H9 (cell line): ENCODE measurements at regions not wholly inside any gene's neighbourhood (a gene's known extent, or its start where the extent isn't known, plus 50 kb on each side); places are given as distances from the start of the nearest gene placed in this dataset.

Source experiments
- DNase-seq: peaks from one replicate; pipeline ENCODE4 v3.0.0-alpha.2; 2017
- H2AFZ ChIP-seq: one replicate; pipeline ENCODE4 v1.6.1; 2013; ENCODE audit warnings: mild to moderate bottlenecking, low read length, control low read depth, moderate library complexity
- H2AK5ac ChIP-seq: 2 replicates; pipeline ENCODE4 v1.6.1; 2013; ENCODE audit warnings: low read length, control low read depth, mixed read lengths; ENCODE audit not compliant: insufficient read length
- H2BK120ac ChIP-seq: one replicate; pipeline ENCODE4 v1.6.1; 2013; ENCODE audit warnings: low read depth, mild to moderate bottlenecking, low read length, control low read depth, inconsistent platforms; ENCODE audit not compliant: poor library complexity, severe bottlenecking
- H2BK12ac ChIP-seq: 2 replicates; pipeline ENCODE4 v1.6.1; 2013; ENCODE audit warnings: low read length, control low read depth, mixed read lengths, low read depth; ENCODE audit not compliant: insufficient read length
- H2BK15ac ChIP-seq: 2 replicates; pipeline ENCODE4 v1.6.1; 2013; ENCODE audit warnings: low read depth, low read length, control low read depth
- H2BK20ac ChIP-seq: one replicate; pipeline ENCODE4 v1.6.1; 2013; ENCODE audit warnings: low read depth, mild to moderate bottlenecking, low read length, control low read depth, inconsistent platforms; ENCODE audit not compliant: poor library complexity, severe bottlenecking
- H2BK5ac ChIP-seq: 2 replicates; pipeline ENCODE4 v1.6.1; 2013; ENCODE audit warnings: low read length, control low read depth, mixed read lengths; ENCODE audit not compliant: insufficient read length
- H3K14ac ChIP-seq: 2 replicates; pipeline ENCODE4 v1.6.1; 2013; ENCODE audit warnings: low read length, control low read depth; ENCODE audit not compliant: insufficient read depth
- H3K18ac ChIP-seq: 2 replicates; pipeline ENCODE4 v1.6.1; 2013; ENCODE audit warnings: low read depth, mild to moderate bottlenecking, mixed read lengths, low read length, control low read depth; ENCODE audit not compliant: insufficient read length
- H3K23ac ChIP-seq: 2 replicates; pipeline ENCODE4 v1.6.1; 2013; ENCODE audit warnings: low read length, control low read depth, mixed read lengths, low read depth; ENCODE audit not compliant: insufficient read length
- H3K23me2 ChIP-seq: 2 replicates; pipeline ENCODE4 v1.6.1; 2013; ENCODE audit warnings: low read depth, mild to moderate bottlenecking, mixed read lengths, low read length, control low read depth; ENCODE audit not compliant: insufficient read length, poor library complexity, severe bottlenecking
- H3K27ac ChIP-seq: 2 replicates; pipeline ENCODE4 v1.5.1; 2013; ENCODE audit warnings: low read length, control low read depth, mixed read lengths, low read depth; ENCODE audit not compliant: insufficient read length
- H3K27me3 ChIP-seq: 2 replicates; pipeline ENCODE4 v1.6.1; 2013; ENCODE audit warnings: low read length, control low read depth, inconsistent platforms; ENCODE audit not compliant: insufficient read depth
- H3K4ac ChIP-seq: 2 replicates; pipeline ENCODE4 v1.6.1; 2013; ENCODE audit warnings: low read depth, mild to moderate bottlenecking, control low read depth, inconsistent platforms, low read length, moderate library complexity
- H3K4me1 ChIP-seq: 2 replicates; pipeline ENCODE4 v1.6.1; 2013; ENCODE audit warnings: low read length, control low read depth, inconsistent platforms; ENCODE audit not compliant: insufficient read depth
- H3K4me2 ChIP-seq: 2 replicates; pipeline ENCODE4 v1.6.1; 2013; ENCODE audit warnings: low read length, control low read depth, mixed read lengths; ENCODE audit not compliant: insufficient read length, insufficient read depth
- H3K56ac ChIP-seq: 2 replicates; pipeline ENCODE4 v1.6.1; 2013; ENCODE audit warnings: low read depth, mild to moderate bottlenecking, mixed read lengths, low read length, control low read depth; ENCODE audit not compliant: insufficient read length
- H3K79me1 ChIP-seq: 2 replicates; pipeline ENCODE4 v1.6.1; 2013; ENCODE audit warnings: low read depth, mild to moderate bottlenecking, moderate library complexity, low read length, control low read depth, inconsistent platforms; ENCODE audit not compliant: insufficient read depth, poor library complexity, severe bottlenecking
- H3K79me2 ChIP-seq: 2 replicates; pipeline ENCODE4 v1.6.1; 2013; ENCODE audit warnings: low read length, control low read depth, inconsistent platforms; ENCODE audit not compliant: insufficient read depth
- H3K9ac ChIP-seq: 2 replicates; pipeline ENCODE4 v1.6.1; 2013; ENCODE audit warnings: low read length, control low read depth, mixed read lengths; ENCODE audit not compliant: insufficient read length; ENCODE audit errors: extremely low read depth
- H3K9me3 ChIP-seq: one replicate; pipeline ENCODE4 v1.6.1; 2013; ENCODE audit warnings: low read depth, low read length, inconsistent platforms; ENCODE audit not compliant: control insufficient read depth
- H3T11ph ChIP-seq: one replicate; pipeline ENCODE4 v1.6.1; 2013; ENCODE audit warnings: mild to moderate bottlenecking, low read length, control low read depth, inconsistent platforms
- H4K20me1 ChIP-seq: one replicate; pipeline ENCODE4 v1.6.1; 2013; ENCODE audit not compliant: control insufficient read depth, insufficient read length, insufficient read depth
- H4K5ac ChIP-seq: 2 replicates; pipeline ENCODE4 v1.6.1; 2013; ENCODE audit warnings: low read depth, mild to moderate bottlenecking, mixed read lengths, low read length, control low read depth; ENCODE audit not compliant: insufficient read length
- H4K8ac ChIP-seq: replicated peaks from 2 replicates; pipeline ENCODE4 v1.6.1; 2013; ENCODE audit warnings: low read length, control low read depth, mixed read lengths, low read depth; ENCODE audit not compliant: insufficient read length
- H4K91ac ChIP-seq: 2 replicates; pipeline ENCODE4 v1.6.1; 2013; ENCODE audit warnings: low read depth, mild to moderate bottlenecking, moderate library complexity, mixed read lengths, low read length, control low read depth; ENCODE audit not compliant: insufficient read length
- H3K27ac Mint-ChIP-seq, 3 experiments: 2 replicates in 2 of 3; 3 replicates in 1 of 3; pipeline ENCODE4 v1.8.0; 2020 to 2021; ENCODE audit warnings: mixed read lengths in 3 of 3, mild to moderate bottlenecking in 1 of 3, moderate library complexity in 1 of 3
- H3K27me3 Mint-ChIP-seq: 2 replicates; pipeline ENCODE4 v1.8.0; 2021; ENCODE audit warnings: low read depth, mild to moderate bottlenecking, moderate library complexity, mixed read lengths
- H3K36me3 Mint-ChIP-seq, 3 experiments: 2 replicates in 2 of 3; 3 replicates in 1 of 3; pipeline ENCODE4 v1.8.0; 2020 to 2021; ENCODE audit warnings: low read depth in 3 of 3, mixed read lengths in 3 of 3; ENCODE audit not compliant: insufficient read depth in 1 of 3
- H3K4me1 Mint-ChIP-seq, 2 experiments: 2 replicates each; pipeline ENCODE4 v1.8.0; 2020; ENCODE audit warnings: mixed read lengths in 2 of 2
- H3K4me3 Mint-ChIP-seq, 2 experiments: 2 replicates in 1 of 2; 3 replicates in 1 of 2; pipeline ENCODE4 v1.8.0; 2020 to 2021; ENCODE audit warnings: mild to moderate bottlenecking in 2 of 2, mixed read lengths in 2 of 2, moderate library complexity in 1 of 2
- H3K9me3 Mint-ChIP-seq, 2 experiments: 2 replicates in 1 of 2; 3 replicates in 1 of 2; pipeline ENCODE4 v1.8.0; 2020; ENCODE audit warnings: mild to moderate bottlenecking in 2 of 2, mixed read lengths in 2 of 2, moderate library complexity in 1 of 2
- CTCF ChIP-seq: fragments of 200-600 bp; sonication (generic); conservative IDR thresholded peaks from 3 replicates; pipeline ENCODE4 v1.8.0; 2021; ENCODE audit warnings: antibody characterized with exemption, mild to moderate bottlenecking
- WGBS: extraction: QIAGEN DNeasy Blood & Tissue Kit; methylation state at CpG from one replicate; pipeline ENCODE4 v1.1.7; 2013; ENCODE audit warnings: missing lambda C conversion rate, low lambda C conversion rate, mixed read lengths; ENCODE audit not compliant: insufficient read length; ENCODE audit errors: extremely low coverage; 5-methylcytosine and 5-hydroxymethylcytosine counted together

GRCh38 chr1:239455743-239456142 lies 69.4 kb downstream of the CHRM3 start:
- no peak overlapping the region for H3K18ac ChIP-seq

More at GRCh38 chr1:239455743-239456142, 69.4 kb downstream of the CHRM3 start:
- no peak for DNase-seq
- no peaks in the 10 kb centered on the region for H3K27me3 Mint-ChIP-seq
- Histone ChIP-seq H2BK120ac (no peak overlapping the region), H2AK5ac (no peak overlapping the region), H3K23me2 (no peaks in the 10 kb centered on the region), H3K27ac (no peak overlapping the region), H4K91ac (no peak overlapping the region), H3K9ac (no peak overlapping the region), H3K4me2 (no peak overlapping the region), H3K56ac (no peak overlapping the region), H3K9me3 (no peaks in the 10 kb centered on the region), H2BK15ac (no peak overlapping the region), H3K79me1 (no peaks in the 10 kb centered on the region), H3K4me1 (no peaks in the 10 kb centered on the region), H2BK12ac (no peak overlapping the region), H3K23ac (no peak overlapping the region), H2AFZ (no peak overlapping the region), H2BK20ac (no peak overlapping the region), H2BK5ac (no peak overlapping the region), H4K8ac (no peak overlapping the region), H3T11ph (no peak overlapping the region), H3K14ac (no peak overlapping the region), H3K79me2 (peaks cover 3% of the 10 kb centered on the region; the same call in 1 of the 2 replicates), H4K20me1 (no peaks in the 10 kb centered on the region), H3K27me3 (no peaks in the 10 kb centered on the region), H3K4ac (no peak overlapping the region), H4K5ac (no peak overlapping the region)
- H3K4me3 Mint-ChIP-seq, result no peak overlapping the region
- no peak overlapping the region; a peak in 1 of 7 replicates for H3K27ac Mint-ChIP-seq
- H3K36me3 Mint-ChIP-seq, result peaks cover 5 to 7% (median 5%) of the 10 kb centered on the region in 3 experiments; a peak in 5 of 7 replicates
- TF ChIP-seq CTCF, result no peak
- no CpG with 5 or more reads among the region's 3 CpGs for WGBS
- H3K9me3 Mint-ChIP-seq, result peaks cover 3 to 6% of the 10 kb centered on the region in 2 experiments; a peak in 4 of 5 replicates
- peaks cover 5 to 6% of the 10 kb centered on the region in 2 experiments for H3K4me1 Mint-ChIP-seq
